Upper lobe of right lung (tissue), 1 donor: ENCODE measurements at regions not wholly inside any gene's neighbourhood (a gene's known extent, or its start where the extent isn't known, plus 50 kb on each side); places are given as distances from the start of the nearest gene placed in this dataset.

Experiments used
- ATAC-seq: fragments of 200-7000 bp; cut with Tn5 transposase; one replicate; pipeline ENCODE4 v1.9.1; 2020; ENCODE audit warnings: mild to moderate bottlenecking, moderate library complexity
- DNase-seq: peaks from one replicate; pipeline ENCODE4 v3.0.0-alpha.2; 2020
- H3K27ac ChIP-seq: fragments of 200-600 bp; one replicate; pipeline ENCODE4 v1.8.0; 2022
- H3K27me3 ChIP-seq: fragments of 200-600 bp; one replicate; pipeline ENCODE4 v1.8.0; 2022; ENCODE audit warnings: mild to moderate bottlenecking
- H3K36me3 ChIP-seq: fragments of 200-600 bp; one replicate; pipeline ENCODE4 v1.8.0; 2022
- H3K4me1 ChIP-seq: fragments of 200-600 bp; one replicate; pipeline ENCODE4 v1.8.0; 2022
- H3K4me3 ChIP-seq: fragments of 200-600 bp; one replicate; pipeline ENCODE4 v1.8.0; 2022; ENCODE audit warnings: mild to moderate bottlenecking
- H3K9me3 ChIP-seq: fragments of 200-600 bp; one replicate; pipeline ENCODE4 v1.8.0; 2022
- CTCF ChIP-seq: fragments of 200-600 bp; IDR thresholded peaks from one replicate; pipeline ENCODE4 v1.8.0; 2022; ENCODE audit warnings: antibody characterized with exemption
- intact Hi-C: fragments of 100-400 bp; cut with DNase I; formaldehyde crosslinking; loops from one replicate; pipeline ENCODE4 v1.11.0; 2022
- donor health status: DM: no; HTN: yes; CAD: no; lungs with severe emphysema.

- TF ChIP-seq CTCF = no peak
- H3K36me3 ChIP-seq = no peaks in the 10 kb centered on the region
- H3K27ac ChIP-seq = no peak overlapping the region
- DNase-seq (no peak), ATAC-seq (no peak)
- no peak overlapping the region for H3K4me3 ChIP-seq
- intact Hi-C loops = no loop called here
- H3K27me3 ChIP-seq = no peaks in the 10 kb centered on the region
- H3K9me3 ChIP-seq = no peaks in the 10 kb centered on the region
- H3K4me1 ChIP-seq = no peaks in the 10 kb centered on the region
Observed at GRCh38 chr18:59768409-59768808, 71.2 kb upstream of the CCBE1 start.

GRCh38 chr18:59767732-59768131, 70.5 kb upstream of the CCBE1 start:
- intact Hi-C loops = no loop called here
- Histone ChIP-seq H3K4me3 (no peak overlapping the region), H3K27me3 (no peaks in the 10 kb centered on the region), H3K9me3 (no peaks in the 10 kb centered on the region), H3K4me1 (no peaks in the 10 kb centered on the region), H3K27ac (no peak overlapping the region), H3K36me3 (no peaks in the 10 kb centered on the region)
- TF ChIP-seq CTCF = no peak
- DNase-seq = no peak
- ATAC-seq = no peak

- Histone ChIP-seq H3K36me3 (no peaks in the 10 kb centered on the region), H3K27me3 (no peaks in the 10 kb centered on the region), H3K4me3 (no peak overlapping the region), H3K9me3 (no peaks in the 10 kb centered on the region), H3K27ac (no peak overlapping the region), H3K4me1 (no peaks in the 10 kb centered on the region)
- ATAC-seq = no peak
- intact Hi-C loops = no loop called here
- no peak for DNase-seq
- TF ChIP-seq CTCF = no peak
Observed at GRCh38 chr18:59765343-59765742, 68.1 kb upstream of the CCBE1 start.

- TF ChIP-seq CTCF = no peak
- DNase-seq = no peak
- no peaks in the 10 kb centered on the region for H3K4me1 ChIP-seq
- intact Hi-C loops = no loop called here
- H3K36me3 ChIP-seq = no peaks in the 10 kb centered on the region
- no peaks in the 10 kb centered on the region for H3K27me3 ChIP-seq
- ATAC-seq = no peak
- H3K27ac ChIP-seq = no peak overlapping the region
- no peaks in the 10 kb centered on the region for H3K9me3 ChIP-seq
- no peak overlapping the region for H3K4me3 ChIP-seq
Observed at GRCh38 chr18:59764281-59764680, 67.1 kb upstream of the CCBE1 start.

- no peaks in the 10 kb centered on the region for H3K36me3 ChIP-seq
- ATAC-seq (no peak), DNase-seq (no peak)
- intact Hi-C loops = no loop called here
- no peaks in the 10 kb centered on the region for H3K27me3 ChIP-seq
- no peaks in the 10 kb centered on the region for H3K4me1 ChIP-seq
- TF ChIP-seq CTCF = no peak
- no peak overlapping the region for H3K4me3 ChIP-seq
- no peak overlapping the region for H3K27ac ChIP-seq
- no peaks in the 10 kb centered on the region for H3K9me3 ChIP-seq
Observed at GRCh38 chr18:59763541-59764136, 66.4 kb upstream of the CCBE1 start.
